Kidney epithelial cell (primary cell): ENCODE measurements at regions not wholly inside any gene's neighbourhood (a gene's known extent, or its start where the extent isn't known, plus 50 kb on each side); places are given as distances from the start of the nearest gene placed in this dataset.

Experiments used
- DNase-seq: peaks from one replicate; pipeline ENCODE4 v3.0.0-alpha.2; 2010; ENCODE audit warnings: low read depth
- H3K27me3 ChIP-seq: 2 replicates; pipeline ENCODE4 v1.6.0; 2011; ENCODE audit warnings: low read length; ENCODE audit not compliant: control insufficient read depth, insufficient read depth
- H3K36me3 ChIP-seq: 2 replicates; pipeline ENCODE4 v1.5.1; 2011; ENCODE audit warnings: low read length; ENCODE audit not compliant: control insufficient read depth, insufficient read depth
- H3K4me3 ChIP-seq: 2 replicates; pipeline ENCODE4 v1.5.1; 2011; ENCODE audit warnings: low read depth, mild to moderate bottlenecking, control low read depth, low read length
- TF ChIP-seq, protein P1 (sequence below): IDR thresholded peaks from 2 replicates; pipeline ENCODE4 v1.5.1; 2011; ENCODE audit warnings: mild to moderate bottlenecking, moderate library complexity, low read length, control low read depth, inconsistent platforms; ENCODE audit not compliant: insufficient read depth, poor library complexity, severe bottlenecking

DNA sequence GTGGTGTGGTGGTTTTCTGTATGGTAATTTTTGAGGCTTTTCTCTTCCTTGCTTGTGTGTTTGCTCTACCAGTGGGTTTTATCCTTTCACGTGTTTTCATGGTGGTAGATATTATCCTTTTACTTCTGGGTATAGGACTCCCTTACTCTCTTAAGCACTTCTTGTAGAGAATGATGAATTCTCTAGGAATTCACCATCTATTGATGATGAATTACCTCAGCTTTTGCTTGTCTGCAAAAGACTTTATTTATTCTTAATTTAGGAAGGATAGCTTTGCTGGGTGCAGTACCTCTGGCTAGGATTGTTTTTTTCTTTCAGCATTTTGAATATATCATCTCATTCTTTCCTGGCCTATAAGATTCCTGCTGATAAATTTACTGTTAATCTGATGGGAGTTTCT lies 415.3 kb downstream of the PDGFC start:
- TF ChIP-seq, protein P1, sequence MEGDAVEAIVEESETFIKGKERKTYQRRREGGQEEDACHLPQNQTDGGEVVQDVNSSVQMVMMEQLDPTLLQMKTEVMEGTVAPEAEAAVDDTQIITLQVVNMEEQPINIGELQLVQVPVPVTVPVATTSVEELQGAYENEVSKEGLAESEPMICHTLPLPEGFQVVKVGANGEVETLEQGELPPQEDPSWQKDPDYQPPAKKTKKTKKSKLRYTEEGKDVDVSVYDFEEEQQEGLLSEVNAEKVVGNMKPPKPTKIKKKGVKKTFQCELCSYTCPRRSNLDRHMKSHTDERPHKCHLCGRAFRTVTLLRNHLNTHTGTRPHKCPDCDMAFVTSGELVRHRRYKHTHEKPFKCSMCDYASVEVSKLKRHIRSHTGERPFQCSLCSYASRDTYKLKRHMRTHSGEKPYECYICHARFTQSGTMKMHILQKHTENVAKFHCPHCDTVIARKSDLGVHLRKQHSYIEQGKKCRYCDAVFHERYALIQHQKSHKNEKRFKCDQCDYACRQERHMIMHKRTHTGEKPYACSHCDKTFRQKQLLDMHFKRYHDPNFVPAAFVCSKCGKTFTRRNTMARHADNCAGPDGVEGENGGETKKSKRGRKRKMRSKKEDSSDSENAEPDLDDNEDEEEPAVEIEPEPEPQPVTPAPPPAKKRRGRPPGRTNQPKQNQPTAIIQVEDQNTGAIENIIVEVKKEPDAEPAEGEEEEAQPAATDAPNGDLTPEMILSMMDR = no peak
- no peaks in the 10 kb centered on the region for H3K36me3 ChIP-seq
- DNase-seq = no peak
- no peaks in the 10 kb centered on the region for H3K27me3 ChIP-seq
- no peak overlapping the region for H3K4me3 ChIP-seq

DNA sequence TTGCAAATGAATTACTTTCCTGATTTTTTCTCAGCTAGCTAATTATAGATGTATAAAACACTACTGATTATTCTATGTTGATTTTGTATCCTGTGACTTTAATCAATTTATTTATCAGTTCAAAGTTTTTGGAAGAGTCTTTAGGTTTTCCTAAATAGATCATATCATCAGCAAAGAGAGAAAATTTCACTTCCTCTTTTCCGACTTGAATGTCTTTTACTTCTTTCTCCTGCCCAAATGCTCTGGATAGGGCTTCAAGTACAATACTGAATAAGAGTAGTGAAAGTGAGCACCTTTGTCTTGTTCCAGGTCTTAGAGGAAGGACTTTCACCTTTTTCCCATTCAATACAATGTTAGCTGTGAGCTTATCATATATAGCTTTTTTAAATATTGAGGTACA lies 417.9 kb downstream of the PDGFC start:
- DNase-seq = no peak
- Histone ChIP-seq H3K36me3 (no peaks in the 10 kb centered on the region), H3K27me3 (no peaks in the 10 kb centered on the region), H3K4me3 (no peak overlapping the region)
- TF ChIP-seq, protein P1 = no peak

DNA sequence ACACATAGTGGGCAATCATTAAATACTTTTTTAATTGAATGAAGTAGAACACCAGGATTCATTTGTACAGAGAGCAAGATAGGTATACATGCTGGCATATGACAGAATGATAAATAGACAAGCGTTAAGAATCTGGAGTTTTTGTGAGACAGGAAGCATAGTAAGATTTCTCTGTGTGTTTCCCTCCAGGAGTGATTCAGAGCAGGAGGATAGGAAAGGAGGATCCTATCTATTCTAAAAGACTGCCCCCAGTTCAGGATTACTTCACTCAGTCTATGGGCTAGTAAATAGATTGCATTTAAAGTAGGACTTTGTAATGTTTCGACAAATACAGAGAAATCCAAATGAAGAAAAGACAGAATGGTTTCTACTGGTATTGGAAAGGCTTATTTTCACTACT lies 423.7 kb downstream of the PDGFC start:
- Histone ChIP-seq H3K36me3 (no peaks in the 10 kb centered on the region), H3K4me3 (no peak overlapping the region), H3K27me3 (no peaks in the 10 kb centered on the region)
- DNase-seq = no peak
- TF ChIP-seq, protein P1 = no peak

DNA sequence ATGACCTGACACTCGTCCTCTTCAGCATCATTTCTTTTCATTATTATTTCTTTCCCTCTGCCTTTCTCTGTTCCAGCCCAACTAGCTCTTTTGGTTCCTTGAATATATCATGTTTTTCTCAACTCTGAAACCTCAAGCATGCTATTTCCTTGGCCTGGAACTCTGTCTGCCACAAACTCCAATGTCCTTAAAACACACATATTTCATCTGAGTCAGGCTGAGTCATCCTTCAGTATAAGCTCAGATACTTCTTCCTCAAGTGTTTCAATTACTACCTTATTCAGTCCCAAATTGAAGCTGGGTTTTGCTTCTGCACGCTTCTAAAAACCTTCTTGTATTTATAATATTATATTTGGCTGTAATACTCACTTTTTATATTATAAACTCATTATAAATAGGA lies 424.2 kb downstream of the PDGFC start:
- Histone ChIP-seq H3K36me3 (no peaks in the 10 kb centered on the region), H3K4me3 (no peak overlapping the region), H3K27me3 (no peaks in the 10 kb centered on the region)
- TF ChIP-seq, protein P1 = no peak
- DNase-seq = peak; percentile 88

DNA sequence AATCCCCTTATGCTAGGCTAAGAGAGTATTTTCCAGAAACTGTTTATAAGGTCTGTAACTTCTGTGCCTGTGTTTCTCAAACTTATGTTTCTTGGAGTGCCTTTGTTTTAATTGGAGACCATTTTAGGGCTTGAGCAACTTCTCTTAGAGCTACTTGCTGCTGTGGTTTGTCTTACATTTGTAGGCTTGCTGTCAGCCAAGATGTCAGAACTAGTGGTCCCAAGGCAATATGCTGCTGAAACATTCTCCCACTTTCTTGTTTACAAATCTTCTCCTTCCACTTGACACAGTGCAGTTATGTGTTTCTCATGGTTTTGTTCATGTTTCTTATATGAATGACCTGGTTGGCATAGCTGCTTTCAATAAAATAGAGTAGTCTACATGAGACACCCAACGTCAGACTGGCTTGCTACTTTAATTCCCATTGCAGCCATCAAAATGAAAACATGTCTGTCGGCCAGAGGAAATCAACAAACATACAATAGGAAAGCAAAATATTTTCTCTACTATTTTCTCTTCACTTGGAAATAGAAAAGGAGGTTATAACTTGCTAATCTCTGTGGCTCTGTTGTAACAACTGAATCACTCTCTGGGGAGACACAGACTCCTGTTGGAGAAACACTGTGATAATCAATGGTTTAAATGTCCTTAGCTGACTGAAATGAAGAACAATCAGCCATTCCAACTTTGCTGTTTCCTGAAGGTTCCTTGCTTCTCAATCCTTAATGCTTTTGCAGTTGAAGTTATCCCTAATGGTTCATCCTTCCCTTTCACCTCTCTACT lies 426.4 kb downstream of the PDGFC start:
- H3K36me3 ChIP-seq = no peaks in the 10 kb centered on the region
- TF ChIP-seq, protein P1 = no peak
- no peaks in the 10 kb centered on the region for H3K27me3 ChIP-seq
- no peak overlapping the region for H3K4me3 ChIP-seq
- no peak for DNase-seq

DNA sequence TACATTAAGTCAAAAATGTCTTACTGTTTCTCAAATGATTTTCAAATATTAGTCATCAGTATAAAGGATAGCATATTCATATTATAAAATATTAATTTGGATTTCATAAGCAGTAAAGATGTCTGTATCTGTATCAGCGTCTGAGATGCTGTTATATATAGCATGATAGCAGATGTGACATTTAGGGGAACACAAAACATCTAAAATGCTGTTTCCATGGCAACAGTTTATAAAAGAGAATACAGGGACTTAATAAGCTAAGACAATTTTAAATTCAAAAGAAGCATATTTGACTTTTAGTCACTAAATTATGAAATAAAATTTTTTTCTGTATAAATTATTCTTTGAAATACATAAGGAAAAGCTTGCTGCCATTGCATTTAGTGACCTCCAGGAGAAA lies 432.2 kb downstream of the PDGFC start:
- no peak for DNase-seq
- Histone ChIP-seq H3K27me3 (no peaks in the 10 kb centered on the region), H3K4me3 (no peak overlapping the region), H3K36me3 (no peaks in the 10 kb centered on the region)
- TF ChIP-seq, protein P1 = no peak
